Ishikawa (cell line): ENCODE measurements at regions not wholly inside any gene's neighbourhood (a gene's known extent, or its start where the extent isn't known, plus 50 kb on each side); places are given as distances from the start of the nearest gene placed in this dataset.

Experiments
- CEBPB ChIP-seq: IDR thresholded peaks from 2 replicates; pipeline ENCODE4 v1.6.1; 2012
- CREB1 ChIP-seq: IDR thresholded peaks from 2 replicates; pipeline ENCODE4 v1.6.1; 2012; ENCODE audit warnings: low read depth
- EGR1 ChIP-seq: IDR thresholded peaks from 2 replicates; pipeline ENCODE4 v1.6.1; 2012
- EP300 ChIP-seq: IDR thresholded peaks from 2 replicates; pipeline ENCODE4 v1.6.1; 2012; ENCODE audit warnings: borderline replicate concordance
- FOXM1 ChIP-seq: IDR thresholded peaks from 2 replicates; pipeline ENCODE4 v1.6.1; 2012; ENCODE audit warnings: low read depth, borderline replicate concordance
- NFIC ChIP-seq: IDR thresholded peaks from 2 replicates; pipeline ENCODE4 v1.6.1; 2012
- RAD21 ChIP-seq: IDR thresholded peaks from 2 replicates; pipeline ENCODE4 v1.6.1; 2012; ENCODE audit warnings: low read depth
- TAF1 ChIP-seq: IDR thresholded peaks from 2 replicates; pipeline ENCODE4 v1.6.1; 2012; ENCODE audit warnings: low read depth, mild to moderate bottlenecking
- TCF12 ChIP-seq: IDR thresholded peaks from 2 replicates; pipeline ENCODE4 v1.6.1; 2012; ENCODE audit warnings: low read depth
- TEAD4 ChIP-seq: IDR thresholded peaks from 2 replicates; pipeline ENCODE4 v1.6.1; 2012
- YY1 ChIP-seq: IDR thresholded peaks from 2 replicates; pipeline ENCODE4 v1.6.1; 2012; ENCODE audit warnings: low read depth
- ZBTB7A ChIP-seq: IDR thresholded peaks from 2 replicates; pipeline ENCODE4 v1.6.1; 2012; ENCODE audit warnings: low read depth
- TF ChIP-seq, protein P1 (sequence below): IDR thresholded peaks from 2 replicates; pipeline ENCODE4 v1.6.1; 2012
- TF ChIP-seq, protein P2 (sequence below): IDR thresholded peaks from 2 replicates; pipeline ENCODE4 v1.6.1; 2012
- TF ChIP-seq, protein P3 (sequence below): IDR thresholded peaks from 2 replicates; pipeline ENCODE4 v1.6.1; 2012; ENCODE audit warnings: low read depth, mild to moderate bottlenecking

DNA sequence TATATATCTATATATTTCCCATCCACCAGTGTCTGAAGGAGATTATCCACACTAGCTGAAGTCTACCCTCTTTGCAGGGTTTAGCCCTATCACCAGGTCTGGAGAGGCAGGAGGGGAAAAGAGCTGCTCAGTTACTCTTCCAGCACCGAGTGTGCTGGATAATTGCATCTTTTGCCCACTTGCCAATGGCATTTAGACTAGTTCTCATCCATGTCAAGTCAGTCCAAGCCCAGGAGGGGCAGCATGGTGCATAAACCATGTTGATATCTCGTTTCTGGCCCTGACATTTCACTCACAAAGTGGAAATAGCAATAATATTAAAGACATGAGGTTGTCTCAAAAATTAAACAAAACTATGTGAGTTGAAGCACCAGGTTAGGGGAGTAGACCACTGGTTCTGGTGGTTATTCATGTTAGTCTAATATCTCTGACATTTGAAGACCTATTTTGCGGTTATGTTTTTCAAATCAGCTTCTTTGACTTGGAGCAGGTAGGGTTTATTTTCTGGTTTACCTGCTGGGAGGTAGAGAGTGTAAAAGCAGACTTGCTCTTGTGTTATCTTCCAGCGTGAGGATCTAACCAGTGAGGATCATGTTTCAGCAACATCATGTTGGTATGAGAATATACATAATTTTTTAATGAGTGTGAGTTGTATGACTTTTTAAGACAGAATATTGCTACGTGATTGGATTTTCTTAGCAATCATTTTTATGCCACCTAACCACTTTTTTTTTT, 273.2 kb upstream of the KIRREL3 start:
- TF ChIP-seq CREB1, result no peak

DNA sequence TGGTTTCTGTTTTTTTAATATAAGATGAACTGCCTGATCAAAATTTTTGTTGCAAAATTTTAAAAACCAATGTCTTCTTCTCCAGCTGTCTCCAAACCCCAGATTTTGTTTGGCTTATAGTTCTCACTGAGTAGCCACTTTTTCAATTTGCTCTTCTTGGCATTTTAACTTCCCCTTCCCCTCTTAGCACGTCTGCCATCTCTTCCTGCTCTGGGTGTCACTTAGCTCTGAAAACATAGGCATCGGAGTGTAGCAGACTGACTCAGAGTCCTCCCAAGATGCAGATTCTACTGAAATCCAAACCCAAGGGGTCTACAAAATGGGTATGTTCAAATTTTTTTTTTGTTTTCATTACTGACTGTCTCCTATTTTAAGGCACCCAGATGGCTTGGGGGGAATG, 270.3 kb upstream of the KIRREL3 start:
- TF ChIP-seq RAD21, result no peak
- TF ChIP-seq NFIC, result no peak
- TF ChIP-seq CEBPB, result no peak

DNA sequence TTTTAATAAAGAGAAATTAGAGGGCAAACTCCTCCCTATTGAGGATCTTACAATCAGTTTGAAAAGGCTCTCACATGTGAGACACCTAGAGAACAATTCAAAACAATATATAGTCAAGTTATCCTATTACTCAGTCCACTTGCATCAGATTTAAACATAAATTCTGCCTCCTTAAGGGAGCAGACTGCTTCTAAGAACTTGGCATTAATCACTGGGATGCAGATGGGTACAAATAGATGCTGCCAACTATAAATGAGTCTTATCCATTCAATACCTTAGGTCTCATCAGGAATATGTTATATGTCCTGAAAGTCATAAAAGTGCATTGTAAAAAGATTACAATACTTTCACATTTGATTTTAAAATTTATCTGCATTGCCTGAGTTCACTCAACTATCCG, 269.3 kb upstream of the KIRREL3 start:
- TF ChIP-seq CREB1 (no peak), EP300 (no peak)

DNA sequence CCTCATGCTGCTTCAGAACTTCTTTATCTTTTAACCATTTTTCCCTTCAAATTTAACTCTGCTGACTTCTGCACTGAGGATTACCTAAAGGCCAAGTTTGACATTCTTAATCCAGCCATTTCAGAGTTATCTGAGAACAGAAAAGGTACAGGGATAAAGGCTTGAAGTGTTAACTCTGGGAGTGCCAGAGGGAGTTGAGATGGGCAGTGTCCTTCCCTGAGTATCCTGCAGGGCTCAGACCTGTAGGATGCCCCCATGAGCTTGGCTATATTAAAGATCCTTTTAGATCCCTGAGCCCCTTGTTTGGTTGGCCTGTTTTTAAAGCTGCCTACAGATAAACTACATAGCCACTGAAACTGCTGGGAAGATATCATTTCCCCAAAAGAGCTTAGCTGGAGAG, 268.4 kb upstream of the KIRREL3 start:
- TF ChIP-seq CREB1, result no peak
- TF ChIP-seq, protein P1, sequence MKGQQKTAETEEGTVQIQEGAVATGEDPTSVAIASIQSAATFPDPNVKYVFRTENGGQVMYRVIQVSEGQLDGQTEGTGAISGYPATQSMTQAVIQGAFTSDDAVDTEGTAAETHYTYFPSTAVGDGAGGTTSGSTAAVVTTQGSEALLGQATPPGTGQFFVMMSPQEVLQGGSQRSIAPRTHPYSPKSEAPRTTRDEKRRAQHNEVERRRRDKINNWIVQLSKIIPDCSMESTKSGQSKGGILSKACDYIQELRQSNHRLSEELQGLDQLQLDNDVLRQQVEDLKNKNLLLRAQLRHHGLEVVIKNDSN, result no peak
- no peak for TF ChIP-seq EGR1
- no peak for TF ChIP-seq TAF1
- no peak for TF ChIP-seq TEAD4
- TF ChIP-seq TCF12, result no peak
- TF ChIP-seq FOXM1, result no peak
- TF ChIP-seq RAD21, result no peak

DNA sequence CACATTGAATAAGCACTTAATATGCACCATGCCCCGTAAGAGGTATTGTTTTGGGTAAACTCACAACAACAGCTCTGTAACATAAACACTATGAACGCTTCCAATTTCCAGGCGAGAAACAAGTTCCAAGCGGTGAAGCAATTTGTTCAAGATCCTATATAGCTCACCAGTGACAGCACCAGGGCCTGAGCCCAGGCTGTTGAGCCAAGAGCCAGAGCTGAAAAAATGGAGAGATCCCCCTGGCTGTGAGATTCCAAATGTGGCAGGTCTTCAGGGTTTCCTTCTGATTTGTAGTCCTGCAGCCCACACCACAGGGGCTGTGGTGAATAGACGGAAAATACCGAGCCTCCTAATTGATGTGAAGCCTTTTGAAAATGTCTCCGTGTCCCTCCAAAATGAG, 268.0 kb upstream of the KIRREL3 start:
- TF ChIP-seq TEAD4, result no peak
- TF ChIP-seq NFIC, result no peak
- TF ChIP-seq, protein P2, sequence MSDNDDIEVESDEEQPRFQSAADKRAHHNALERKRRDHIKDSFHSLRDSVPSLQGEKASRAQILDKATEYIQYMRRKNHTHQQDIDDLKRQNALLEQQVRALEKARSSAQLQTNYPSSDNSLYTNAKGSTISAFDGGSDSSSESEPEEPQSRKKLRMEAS, result no peak
- TF ChIP-seq TCF12, result no peak
- TF ChIP-seq CEBPB, result no peak
- no peak for TF ChIP-seq CREB1

DNA sequence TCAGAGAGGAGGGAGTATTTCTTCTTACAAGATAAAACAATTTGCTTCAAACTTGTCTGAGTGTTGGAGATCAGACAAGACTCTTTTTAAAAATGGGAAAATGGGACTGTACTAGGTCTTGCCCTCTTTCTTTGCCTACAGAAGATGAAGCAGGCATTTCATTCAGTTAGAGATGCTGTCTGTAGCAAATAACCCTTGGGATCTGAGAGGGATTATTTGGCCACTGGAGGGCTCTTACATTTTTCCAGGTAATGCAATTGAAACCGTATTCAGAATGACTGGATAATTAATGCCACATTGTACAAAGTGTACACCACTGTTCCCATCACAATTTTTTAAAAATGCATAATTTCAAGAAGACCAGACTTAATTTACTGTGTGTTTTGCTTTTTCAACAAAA, 258.5 kb upstream of the KIRREL3 start:
- TF ChIP-seq YY1 (no peak), TEAD4 (no peak), EGR1 (no peak), FOXM1 (no peak), NFIC (no peak), EP300 (no peak), CREB1 (no peak), ZBTB7A (no peak), CEBPB (no peak), RAD21 (no peak), TCF12 (no peak), TAF1 (no peak)
- TF ChIP-seq, protein P3, sequence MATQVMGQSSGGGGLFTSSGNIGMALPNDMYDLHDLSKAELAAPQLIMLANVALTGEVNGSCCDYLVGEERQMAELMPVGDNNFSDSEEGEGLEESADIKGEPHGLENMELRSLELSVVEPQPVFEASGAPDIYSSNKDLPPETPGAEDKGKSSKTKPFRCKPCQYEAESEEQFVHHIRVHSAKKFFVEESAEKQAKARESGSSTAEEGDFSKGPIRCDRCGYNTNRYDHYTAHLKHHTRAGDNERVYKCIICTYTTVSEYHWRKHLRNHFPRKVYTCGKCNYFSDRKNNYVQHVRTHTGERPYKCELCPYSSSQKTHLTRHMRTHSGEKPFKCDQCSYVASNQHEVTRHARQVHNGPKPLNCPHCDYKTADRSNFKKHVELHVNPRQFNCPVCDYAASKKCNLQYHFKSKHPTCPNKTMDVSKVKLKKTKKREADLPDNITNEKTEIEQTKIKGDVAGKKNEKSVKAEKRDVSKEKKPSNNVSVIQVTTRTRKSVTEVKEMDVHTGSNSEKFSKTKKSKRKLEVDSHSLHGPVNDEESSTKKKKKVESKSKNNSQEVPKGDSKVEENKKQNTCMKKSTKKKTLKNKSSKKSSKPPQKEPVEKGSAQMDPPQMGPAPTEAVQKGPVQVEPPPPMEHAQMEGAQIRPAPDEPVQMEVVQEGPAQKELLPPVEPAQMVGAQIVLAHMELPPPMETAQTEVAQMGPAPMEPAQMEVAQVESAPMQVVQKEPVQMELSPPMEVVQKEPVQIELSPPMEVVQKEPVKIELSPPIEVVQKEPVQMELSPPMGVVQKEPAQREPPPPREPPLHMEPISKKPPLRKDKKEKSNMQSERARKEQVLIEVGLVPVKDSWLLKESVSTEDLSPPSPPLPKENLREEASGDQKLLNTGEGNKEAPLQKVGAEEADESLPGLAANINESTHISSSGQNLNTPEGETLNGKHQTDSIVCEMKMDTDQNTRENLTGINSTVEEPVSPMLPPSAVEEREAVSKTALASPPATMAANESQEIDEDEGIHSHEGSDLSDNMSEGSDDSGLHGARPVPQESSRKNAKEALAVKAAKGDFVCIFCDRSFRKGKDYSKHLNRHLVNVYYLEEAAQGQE, result no peak
- TF ChIP-seq, protein P1, result no peak
- TF ChIP-seq, protein P2, result no peak

DNA sequence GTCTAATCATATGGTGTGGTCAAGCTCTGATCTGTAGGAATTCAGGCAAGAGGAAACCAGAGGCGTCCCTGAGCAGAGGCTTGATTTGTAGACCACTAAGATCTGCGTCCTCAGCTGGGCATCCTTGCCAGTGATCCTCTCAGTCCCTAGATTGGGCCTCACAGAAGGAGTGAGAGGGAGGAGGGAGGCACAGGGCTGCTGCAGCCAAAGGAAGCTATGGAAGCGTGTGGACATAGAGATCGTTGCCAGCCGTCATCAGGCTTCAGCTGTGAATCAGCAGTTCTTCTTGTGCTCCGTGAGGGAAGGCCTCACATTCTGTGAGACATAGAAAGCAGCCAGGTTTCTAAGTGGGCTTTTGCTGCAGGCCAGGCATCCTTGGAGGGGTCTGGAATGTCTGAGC, 254.6 kb upstream of the KIRREL3 start:
- TF ChIP-seq EP300, result no peak
- TF ChIP-seq, protein P1, result no peak
- TF ChIP-seq TEAD4, result no peak
- TF ChIP-seq, protein P3, result no peak
- TF ChIP-seq TCF12, result no peak
- TF ChIP-seq EGR1, result no peak
- no peak for TF ChIP-seq FOXM1
